GM18498 (cell line): ENCODE measurements at regions not wholly inside any gene's neighbourhood (a gene's known extent, or its start where the extent isn't known, plus 50 kb on each side); places are given as distances from the start of the nearest gene placed in this dataset.

Experiments
- ATAC-seq: cut with Tn5 transposase; IDR thresholded peaks from one replicate; pipeline ENCODE4 v1.9.1; 2021; ENCODE audit warnings: mild to moderate bottlenecking, moderate library complexity; ENCODE audit not compliant: unreplicated experiment

- ATAC-seq, result no peak
Observed at GRCh38 chr10:118108194-118109026, 61.7 kb upstream of the RAB11FIP2 start.

DNA sequence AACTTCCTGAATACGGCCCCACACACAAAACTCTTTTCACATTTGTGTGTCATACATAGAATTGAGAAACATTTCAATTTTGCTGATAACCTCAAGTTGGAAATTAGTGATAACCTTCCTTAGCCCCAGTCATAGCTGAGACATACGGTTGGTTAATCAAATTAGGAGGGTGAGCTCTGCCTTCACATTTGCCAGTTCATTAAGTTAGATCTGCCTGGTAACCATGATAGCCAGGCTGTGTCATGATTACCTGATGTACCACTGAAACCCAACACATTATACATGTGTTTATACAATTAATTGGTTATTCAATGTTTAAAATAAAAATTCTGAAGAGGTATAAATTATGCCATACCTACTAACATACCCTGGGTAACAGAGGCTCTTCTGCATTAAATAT, 60.8 kb upstream of the RAB11FIP2 start:
- ATAC-seq, result no peak

- no peak for ATAC-seq
Observed at GRCh38 chr10:118107040-118107439, 60.3 kb upstream of the RAB11FIP2 start.

DNA sequence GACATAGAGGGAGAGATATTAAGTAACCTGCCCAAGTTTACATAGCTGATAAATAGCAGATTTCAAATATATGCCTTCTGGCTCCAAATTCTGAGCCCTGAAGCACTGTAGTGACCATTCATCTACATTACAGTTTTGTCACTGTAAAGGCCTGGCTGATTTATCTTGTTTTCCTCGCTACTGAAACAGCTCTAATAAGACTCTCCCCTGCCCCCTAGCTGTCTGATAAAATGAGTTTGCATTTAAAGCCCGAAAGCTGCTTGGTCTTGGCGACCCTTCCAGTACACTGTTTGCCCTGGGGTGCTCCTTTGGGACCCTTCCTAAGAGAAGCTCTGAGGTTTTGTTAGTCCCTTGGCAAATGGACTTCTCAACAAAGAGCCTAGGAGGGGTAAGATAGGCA, 59.7 kb upstream of the RAB11FIP2 start:
- peak; percentile 43 for ATAC-seq

- ATAC-seq, result no peak
Observed at GRCh38 chr10:118102121-118102520, 55.4 kb upstream of the RAB11FIP2 start.

DNA sequence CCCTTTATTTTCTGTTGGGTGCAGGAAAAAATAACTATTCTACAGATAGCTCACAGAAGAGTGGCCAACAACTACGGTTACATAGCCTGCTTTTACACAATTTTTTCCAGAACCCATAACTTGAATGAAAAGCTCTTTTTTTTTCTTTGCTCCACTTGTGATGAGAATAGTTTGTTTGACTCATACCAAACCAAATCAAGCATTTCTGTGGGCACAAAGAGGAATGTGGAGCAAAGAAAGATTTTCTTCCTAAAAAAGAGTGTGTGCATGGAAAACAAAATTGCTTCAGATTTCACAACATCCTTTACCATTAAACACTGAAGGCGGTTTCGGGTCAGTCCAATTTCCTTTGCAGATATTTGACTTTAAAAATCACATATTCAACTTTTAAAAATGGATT, 54.8 kb upstream of the RAB11FIP2 start:
- ATAC-seq, result no peak
